GM12878 (cell line): ENCODE measurements at regions not wholly inside any gene's neighbourhood (a gene's known extent, or its start where the extent isn't known, plus 50 kb on each side); places are given as distances from the start of the nearest gene placed in this dataset.

Experiments used
- ATAC-seq: fragments of 200-7000 bp; cut with Tn5 transposase; 3 replicates; pipeline ENCODE4 v1.9.1; 2020; ENCODE audit warnings: mild to moderate bottlenecking, moderate library complexity
- BruUV-seq: library from RNA; stranded (reverse); fragments of 400-500 nt; replicated peaks from 2 replicates; lab custom pipeline; 2021; lab: Mats Ljungman, UMichigan
- CTCF ChIA-PET: fragments of 300-600 bp; sonication (Branson Sonifier 250); formaldehyde crosslinking; extraction: SDS; loops from one replicate; lab custom pipeline; 2021; ENCODE audit warnings: inconsistent platforms; lab: Yijun Ruan, JAX
- POLR2A ChIA-PET: fragments of 350-600 bp; formaldehyde crosslinking; extraction: SDS; loops from one replicate; lab custom pipeline; 2021; ENCODE audit warnings: inconsistent platforms; lab: Charles Lee
- RAD21 ChIA-PET: fragments of 300-600 bp; sonication (Branson Sonifier 250); formaldehyde crosslinking; loops from one replicate; lab custom pipeline; 2023; ENCODE audit warnings: antibody characterized with exemption; ENCODE audit not compliant: unreplicated experiment; lab: Charles Lee
- SMC1A ChIA-PET: fragments of 300-600 bp; sonication (Branson Sonifier 250); formaldehyde crosslinking; loops from one replicate; lab custom pipeline; 2023; ENCODE audit not compliant: unreplicated experiment, uncharacterized antibody; lab: Charles Lee
- DNase-seq: peaks from one replicate; pipeline ENCODE4 v3.0.0-alpha.2; 2011; ENCODE audit warnings: low read depth, low spot score
- FAIRE-seq: peaks from 3 replicates; lab custom pipeline; 2011; peaks lifted over from hg19 to GRCh38; lab: Jason Lieb, UNC
- H2AFZ ChIP-seq: 2 replicates; pipeline ENCODE4 v1.6.0; 2011; ENCODE audit warnings: low read depth, low read length, control low read depth; ENCODE audit not compliant: control insufficient read depth
- H3K27ac ChIP-seq: 2 replicates; pipeline ENCODE4 v1.5.1; 2011; ENCODE audit warnings: control low read depth; ENCODE audit not compliant: control insufficient read depth, insufficient read depth
- H3K27me3 ChIP-seq, 2 experiments: replicated peaks in 1 of 2; 2 replicates each; pipeline versions ENCODE4 v1.6.0 to v1.6.1; 2011; ENCODE audit warnings: low read length in 1 of 2; ENCODE audit not compliant: control insufficient read depth in 2 of 2, insufficient read depth in 2 of 2
- H3K36me3 ChIP-seq, 2 experiments: 2 replicates each; pipeline ENCODE4 v1.5.1; 2011; ENCODE audit warnings: low read length in 1 of 2; ENCODE audit not compliant: control insufficient read depth in 2 of 2, insufficient read depth in 2 of 2
- H3K4me1 ChIP-seq: 2 replicates; pipeline ENCODE4 v1.6.1; 2011; ENCODE audit warnings: mild to moderate bottlenecking, low read length, moderate library complexity, mixed read lengths; ENCODE audit not compliant: control insufficient read depth, insufficient read depth
- H3K4me2 ChIP-seq: 2 replicates; pipeline ENCODE4 v1.6.0; 2011; ENCODE audit warnings: control low read depth; ENCODE audit not compliant: control insufficient read depth, insufficient read depth
- H3K4me3 ChIP-seq: fragments of 200-600 bp; sonication (generic); 2 replicates; pipeline ENCODE4 v1.5.1; 2016
- H3K79me2 ChIP-seq: 2 replicates; pipeline ENCODE4 v1.6.0; 2011; ENCODE audit warnings: low read length; ENCODE audit not compliant: control insufficient read depth, insufficient read depth
- H3K9ac ChIP-seq: 2 replicates; pipeline ENCODE4 v1.8.0; 2011; ENCODE audit warnings: low read length, control low read depth, mixed read lengths; ENCODE audit not compliant: control insufficient read depth, insufficient read depth
- H3K9me3 ChIP-seq: replicated peaks from 3 replicates; pipeline ENCODE4 v1.5.1; 2011; ENCODE audit warnings: mild to moderate bottlenecking, low read length; ENCODE audit not compliant: control insufficient read depth, insufficient read depth
- H4K20me1 ChIP-seq: 2 replicates; pipeline ENCODE4 v1.6.0; 2011; ENCODE audit not compliant: control insufficient read depth, insufficient read depth
- EZH2 ChIP-seq: IDR thresholded peaks from 2 replicates; pipeline ENCODE4 v1.6.1; 2012; ENCODE audit warnings: low read depth, mild to moderate bottlenecking, control low read depth, inconsistent platforms, low read length, borderline replicate concordance; ENCODE audit not compliant: control insufficient read depth
- RFX5 ChIP-seq: IDR thresholded peaks from 2 replicates; pipeline ENCODE4 v1.6.1; 2011; ENCODE audit warnings: low read depth, low read length, improper control_type of control experiment
- RUNX3 ChIP-seq: IDR thresholded peaks from 2 replicates; pipeline ENCODE4 v1.6.1; 2012; ENCODE audit warnings: low read length, inconsistent platforms
- SKIL ChIP-seq: fragments of 450-650 bp; IDR thresholded peaks from 2 replicates; pipeline ENCODE4 v1.6.1; 2017; ENCODE audit warnings: mild to moderate bottlenecking, low read depth, inconsistent platforms; ENCODE audit not compliant: poor library complexity, severe bottlenecking
- ZNF622 ChIP-seq: fragments of 450-650 bp; IDR thresholded peaks from 2 replicates; pipeline ENCODE4 v1.6.1; 2017; ENCODE audit warnings: mild to moderate bottlenecking, inconsistent platforms
- WGBS: methylation state at CpG from one replicate; pipeline ENCODE4 v1.1.6; 2016; ENCODE audit warnings: low lambda C conversion rate; ENCODE audit not compliant: insufficient replicate concordance, insufficient coverage; ENCODE audit errors: missing lambda C conversion rate; 5-methylcytosine and 5-hydroxymethylcytosine counted together
- in situ Hi-C: fragments of 300-500 bp; cut with MboI; formaldehyde crosslinking; loops from 9 replicates; pipeline ENCODE4 v1.14.3; 2018; ENCODE audit warnings: mixed read lengths
- intact Hi-C: fragments of 100-400 bp; cut with micrococcal nuclease; formaldehyde crosslinking; loops from one replicate; pipeline ENCODE4 v1.14.2; 2022; ENCODE audit not compliant: unreplicated experiment
- TF ChIP-seq, protein P1 (sequence below): IDR thresholded peaks from 2 replicates; pipeline ENCODE4 v1.6.1; 2012; ENCODE audit warnings: low read length, inconsistent platforms
- TF ChIP-seq, protein P2 (sequence below): IDR thresholded peaks from 2 replicates; pipeline ENCODE4 v1.6.1; 2011; ENCODE audit warnings: low read depth, low read length, improper control_type of control experiment, borderline replicate concordance
- TF ChIP-seq, protein P3 (sequence below): fragments of 450-650 bp; IDR thresholded peaks from 2 replicates; pipeline ENCODE4 v1.6.1; 2016; ENCODE audit warnings: mild to moderate bottlenecking
- TF ChIP-seq, protein P4 (sequence below): IDR thresholded peaks from 2 replicates; pipeline ENCODE4 v1.6.1; 2012; ENCODE audit warnings: low read depth, low read length, improper control_type of control experiment

GRCh38 chr3:167114619-167115018 is 265.5 kb downstream of the ZBBX start:
- ChIA-PET SMC1A (no interaction called here), POLR2A (no interaction called here), RAD21 (no interaction called here), CTCF (no interaction called here)
- WGBS, result 49% methylated on average over 8 of the region's 8 CpGs
- Histone ChIP-seq H3K9ac (no peak overlapping the region), H4K20me1 (no peaks in the 10 kb centered on the region), H3K9me3 (no peaks in the 10 kb centered on the region), H2AFZ (no peak overlapping the region), H3K79me2 (no peaks in the 10 kb centered on the region), H3K27ac (no peak overlapping the region), H3K4me3 (no peak overlapping the region), H3K27me3 (no peaks in the 10 kb centered on the region), H3K4me2 (no peak overlapping the region), H3K36me3 (no peaks in the 10 kb centered on the region), H3K4me1 (no peaks in the 10 kb centered on the region)
- FAIRE-seq, result no peak
- TF ChIP-seq, protein P1, sequence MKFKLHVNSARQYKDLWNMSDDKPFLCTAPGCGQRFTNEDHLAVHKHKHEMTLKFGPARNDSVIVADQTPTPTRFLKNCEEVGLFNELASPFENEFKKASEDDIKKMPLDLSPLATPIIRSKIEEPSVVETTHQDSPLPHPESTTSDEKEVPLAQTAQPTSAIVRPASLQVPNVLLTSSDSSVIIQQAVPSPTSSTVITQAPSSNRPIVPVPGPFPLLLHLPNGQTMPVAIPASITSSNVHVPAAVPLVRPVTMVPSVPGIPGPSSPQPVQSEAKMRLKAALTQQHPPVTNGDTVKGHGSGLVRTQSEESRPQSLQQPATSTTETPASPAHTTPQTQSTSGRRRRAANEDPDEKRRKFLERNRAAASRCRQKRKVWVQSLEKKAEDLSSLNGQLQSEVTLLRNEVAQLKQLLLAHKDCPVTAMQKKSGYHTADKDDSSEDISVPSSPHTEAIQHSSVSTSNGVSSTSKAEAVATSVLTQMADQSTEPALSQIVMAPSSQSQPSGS, result no peak
- TF ChIP-seq, protein P2, sequence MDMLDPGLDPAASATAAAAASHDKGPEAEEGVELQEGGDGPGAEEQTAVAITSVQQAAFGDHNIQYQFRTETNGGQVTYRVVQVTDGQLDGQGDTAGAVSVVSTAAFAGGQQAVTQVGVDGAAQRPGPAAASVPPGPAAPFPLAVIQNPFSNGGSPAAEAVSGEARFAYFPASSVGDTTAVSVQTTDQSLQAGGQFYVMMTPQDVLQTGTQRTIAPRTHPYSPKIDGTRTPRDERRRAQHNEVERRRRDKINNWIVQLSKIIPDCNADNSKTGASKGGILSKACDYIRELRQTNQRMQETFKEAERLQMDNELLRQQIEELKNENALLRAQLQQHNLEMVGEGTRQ, result no peak
- TF ChIP-seq RFX5 (no peak), EZH2 (no peak), ZNF622 (no peak), RUNX3 (no peak), SKIL (no peak)
- TF ChIP-seq, protein P3, sequence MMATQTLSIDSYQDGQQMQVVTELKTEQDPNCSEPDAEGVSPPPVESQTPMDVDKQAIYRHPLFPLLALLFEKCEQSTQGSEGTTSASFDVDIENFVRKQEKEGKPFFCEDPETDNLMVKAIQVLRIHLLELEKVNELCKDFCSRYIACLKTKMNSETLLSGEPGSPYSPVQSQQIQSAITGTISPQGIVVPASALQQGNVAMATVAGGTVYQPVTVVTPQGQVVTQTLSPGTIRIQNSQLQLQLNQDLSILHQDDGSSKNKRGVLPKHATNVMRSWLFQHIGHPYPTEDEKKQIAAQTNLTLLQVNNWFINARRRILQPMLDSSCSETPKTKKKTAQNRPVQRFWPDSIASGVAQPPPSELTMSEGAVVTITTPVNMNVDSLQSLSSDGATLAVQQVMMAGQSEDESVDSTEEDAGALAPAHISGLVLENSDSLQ, result no peak
- TF ChIP-seq, protein P4, sequence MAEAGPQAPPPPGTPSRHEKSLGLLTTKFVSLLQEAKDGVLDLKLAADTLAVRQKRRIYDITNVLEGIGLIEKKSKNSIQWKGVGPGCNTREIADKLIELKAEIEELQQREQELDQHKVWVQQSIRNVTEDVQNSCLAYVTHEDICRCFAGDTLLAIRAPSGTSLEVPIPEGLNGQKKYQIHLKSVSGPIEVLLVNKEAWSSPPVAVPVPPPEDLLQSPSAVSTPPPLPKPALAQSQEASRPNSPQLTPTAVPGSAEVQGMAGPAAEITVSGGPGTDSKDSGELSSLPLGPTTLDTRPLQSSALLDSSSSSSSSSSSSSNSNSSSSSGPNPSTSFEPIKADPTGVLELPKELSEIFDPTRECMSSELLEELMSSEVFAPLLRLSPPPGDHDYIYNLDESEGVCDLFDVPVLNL, result no peak
- intact Hi-C loops (no loop called here), in situ Hi-C loops (no loop called here)
- DNase-seq, result no peak
- ATAC-seq, result no peak
- no TSS peak for BruUV-seq
